ENCODE measurements at regions not wholly inside any gene's neighbourhood (a gene's known extent, or its start where the extent isn't known, plus 50 kb on each side); places are given as distances from the start of the nearest gene placed in this dataset.

GRCh38 chr4:135744928-135745327, 1543.3 kb upstream of the PABPC4L start:
- no peak for DNase-seq

- DNase-seq: no peak
Observed at GRCh38 chr4:135741583-135741982, 1540.0 kb upstream of the PABPC4L start.

GRCh38 chr4:135739354-135739753, 1537.8 kb upstream of the PABPC4L start:
- no peak for DNase-seq

- no peak for DNase-seq
Observed at GRCh38 chr4:135735512-135735911, 1533.9 kb upstream of the PABPC4L start.

- DNase-seq: no peak
Observed at GRCh38 chr4:135732448-135732847, 1530.9 kb upstream of the PABPC4L start.

GRCh38 chr4:135731682-135732081, 1530.1 kb upstream of the PABPC4L start:
- no peak for DNase-seq

- DNase-seq: no peak
Observed at GRCh38 chr4:135724421-135724820, 1522.8 kb upstream of the PABPC4L start.

- DNase-seq: no peak
Observed at GRCh38 chr4:135718019-135718418, 1516.4 kb upstream of the PABPC4L start.

GRCh38 chr4:135705343-135705742, 1503.8 kb upstream of the PABPC4L start:
- DNase-seq: no peak

- no peak for DNase-seq
Observed at GRCh38 chr4:135694066-135694465, 1492.5 kb upstream of the PABPC4L start.

GRCh38 chr4:135684001-135684400, 1482.4 kb upstream of the PABPC4L start:
- no peak for DNase-seq

GRCh38 chr4:135672202-135672601, 1470.6 kb upstream of the PABPC4L start:
- no peak for DNase-seq

- DNase-seq: no peak
Observed at GRCh38 chr4:135670548-135670947, 1469.0 kb upstream of the PABPC4L start.
